Neural progenitor cell (in vitro differentiated cells): ENCODE measurements at regions not wholly inside any gene's neighbourhood (a gene's known extent, or its start where the extent isn't known, plus 50 kb on each side); places are given as distances from the start of the nearest gene placed in this dataset.
"Not testable (repeated sequence)": the region's sequence is repeated elsewhere in the genome, so short reads cannot be mapped to it uniquely, and the experiment has no call there.

Source experiments
- DNase-seq: peaks from one replicate; pipeline ENCODE4 v3.0.0-alpha.2; 2016; ENCODE audit warnings: low spot score
- H2AFZ ChIP-seq: fragments of 200-600 bp; sonication (generic); replicated peaks from 2 replicates; pipeline ENCODE4 v1.6.1; 2016; ENCODE audit warnings: antibody characterized with exemption
- H3F3A ChIP-seq: fragments of 200-600 bp; sonication (generic); 2 replicates; pipeline ENCODE4 v1.6.1; 2016; ENCODE audit warnings: antibody characterized with exemption, low read depth
- H3K27ac ChIP-seq: fragments of 200-600 bp; sonication (generic); 2 replicates; pipeline ENCODE4 v1.5.1; 2016; ENCODE audit warnings: mild to moderate bottlenecking
- H3K27me3 ChIP-seq: fragments of 200-600 bp; sonication (generic); 2 replicates; pipeline ENCODE4 v1.6.1; 2016; ENCODE audit warnings: mild to moderate bottlenecking, moderate library complexity
- H3K36me3 ChIP-seq: fragments of 200-600 bp; sonication (generic); 2 replicates; pipeline ENCODE4 v1.5.1; 2016
- H3K4me1 ChIP-seq: fragments of 200-600 bp; sonication (generic); 2 replicates; pipeline ENCODE4 v1.6.1; 2016; ENCODE audit warnings: mixed run types
- H3K4me2 ChIP-seq: fragments of 200-600 bp; sonication (generic); 2 replicates; pipeline ENCODE4 v1.6.1; 2016
- H3K4me3 ChIP-seq: fragments of 200-600 bp; sonication (generic); 2 replicates; pipeline ENCODE4 v1.5.1; 2016
- H3K79me2 ChIP-seq: fragments of 200-600 bp; sonication (generic); 2 replicates; pipeline ENCODE4 v1.6.1; 2016; ENCODE audit warnings: low read depth
- H3K9ac ChIP-seq: fragments of 200-600 bp; sonication (generic); 2 replicates; pipeline ENCODE4 v1.6.1; 2016
- H3K9me3 ChIP-seq: fragments of 200-600 bp; sonication (generic); 2 replicates; pipeline ENCODE4 v1.5.1; 2016; ENCODE audit warnings: low read depth
- H4K20me1 ChIP-seq: fragments of 200-600 bp; sonication (generic); 2 replicates; pipeline ENCODE4 v1.6.1; 2016; ENCODE audit warnings: low read depth
- H3K27ac Mint-ChIP-seq: 3 replicates; pipeline ENCODE4 v1.8.0; 2021; ENCODE audit warnings: mixed read lengths
- H3K27me3 Mint-ChIP-seq: 2 replicates; pipeline ENCODE4 v1.8.0; 2022; ENCODE audit warnings: low read depth, mild to moderate bottlenecking, inconsistent platforms, moderate library complexity, mixed read lengths; ENCODE audit not compliant: insufficient read depth
- H3K36me3 Mint-ChIP-seq: 3 replicates; pipeline ENCODE4 v1.8.0; 2021; ENCODE audit warnings: mixed read lengths
- H3K4me1 Mint-ChIP-seq: 3 replicates; pipeline ENCODE4 v1.8.0; 2021; ENCODE audit warnings: mixed read lengths
- H3K4me3 Mint-ChIP-seq: 3 replicates; pipeline ENCODE4 v1.8.0; 2021; ENCODE audit warnings: mild to moderate bottlenecking, moderate library complexity, mixed read lengths
- H3K9me3 Mint-ChIP-seq: 3 replicates; pipeline ENCODE4 v1.8.0; 2020; ENCODE audit warnings: mixed read lengths
- EZH2 ChIP-seq: fragments of 200-600 bp; sonication (generic); IDR thresholded peaks from 2 replicates; pipeline ENCODE4 v1.6.1; 2017; ENCODE audit warnings: antibody characterized with exemption, mild to moderate bottlenecking, moderate library complexity
- EZH2phosphoT487 ChIP-seq: fragments of 200-600 bp; sonication (generic); IDR thresholded peaks from 2 replicates; pipeline ENCODE4 v1.6.1; 2017; ENCODE audit warnings: antibody characterized with exemption
- TF ChIP-seq, protein P1 (sequence below): fragments of 200-600 bp; sonication (generic); IDR thresholded peaks from 2 replicates; pipeline ENCODE4 v1.5.1; 2017; ENCODE audit warnings: antibody characterized with exemption, mild to moderate bottlenecking

DNA sequence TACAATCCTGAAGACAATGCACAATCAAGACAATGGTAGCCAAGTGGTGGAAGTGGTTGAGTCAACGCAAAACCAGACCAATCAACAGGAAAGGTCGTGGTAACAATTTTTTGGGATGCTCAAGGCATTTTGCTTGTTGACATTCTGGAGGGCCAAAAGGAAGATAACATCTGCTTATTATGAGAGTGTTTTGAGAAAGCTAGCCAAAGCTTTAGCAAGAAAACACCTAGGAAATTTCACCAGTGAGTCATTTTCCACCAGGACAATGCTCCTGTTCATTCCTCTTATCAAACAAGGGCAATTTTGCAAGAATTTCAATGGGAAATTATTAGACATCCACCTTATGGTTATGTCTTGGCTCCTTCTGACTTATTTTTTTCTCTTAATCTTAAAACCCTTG, 1932.2 kb upstream of the RAG2 start:
- H3K27me3 ChIP-seq: no peaks in the 10 kb centered on the region
- H3K4me3 ChIP-seq: no peak overlapping the region

GRCh38 chr11:38524945-38525344, 1926.9 kb upstream of the RAG2 start:
- H3K9me3 ChIP-seq: no peaks in the 10 kb centered on the region
- H3K4me3 ChIP-seq: no peak overlapping the region
- H3F3A ChIP-seq: no peaks in the 10 kb centered on the region
- no peaks in the 10 kb centered on the region for H3K27me3 ChIP-seq
- Mint-ChIP-seq H3K27ac (no peak overlapping the region), H3K36me3 (no peaks in the 10 kb centered on the region), H3K4me1 (no peaks in the 10 kb centered on the region), H3K9me3 (peaks cover 13% of the 10 kb centered on the region), H3K4me3 (no peak overlapping the region), H3K27me3 (no peaks in the 10 kb centered on the region)
- no peak for DNase-seq
- no peak overlapping the region for H3K4me2 ChIP-seq
- H2AFZ ChIP-seq: no peak overlapping the region
- no peaks in the 10 kb centered on the region for H3K36me3 ChIP-seq
- H3K79me2 ChIP-seq: no peaks in the 10 kb centered on the region
- TF ChIP-seq EZH2: no peak
- TF ChIP-seq, protein P1, sequence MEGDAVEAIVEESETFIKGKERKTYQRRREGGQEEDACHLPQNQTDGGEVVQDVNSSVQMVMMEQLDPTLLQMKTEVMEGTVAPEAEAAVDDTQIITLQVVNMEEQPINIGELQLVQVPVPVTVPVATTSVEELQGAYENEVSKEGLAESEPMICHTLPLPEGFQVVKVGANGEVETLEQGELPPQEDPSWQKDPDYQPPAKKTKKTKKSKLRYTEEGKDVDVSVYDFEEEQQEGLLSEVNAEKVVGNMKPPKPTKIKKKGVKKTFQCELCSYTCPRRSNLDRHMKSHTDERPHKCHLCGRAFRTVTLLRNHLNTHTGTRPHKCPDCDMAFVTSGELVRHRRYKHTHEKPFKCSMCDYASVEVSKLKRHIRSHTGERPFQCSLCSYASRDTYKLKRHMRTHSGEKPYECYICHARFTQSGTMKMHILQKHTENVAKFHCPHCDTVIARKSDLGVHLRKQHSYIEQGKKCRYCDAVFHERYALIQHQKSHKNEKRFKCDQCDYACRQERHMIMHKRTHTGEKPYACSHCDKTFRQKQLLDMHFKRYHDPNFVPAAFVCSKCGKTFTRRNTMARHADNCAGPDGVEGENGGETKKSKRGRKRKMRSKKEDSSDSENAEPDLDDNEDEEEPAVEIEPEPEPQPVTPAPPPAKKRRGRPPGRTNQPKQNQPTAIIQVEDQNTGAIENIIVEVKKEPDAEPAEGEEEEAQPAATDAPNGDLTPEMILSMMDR: no peak
- TF ChIP-seq EZH2phosphoT487: no peak
- H3K27ac ChIP-seq: no peak overlapping the region
- no peak overlapping the region for H3K9ac ChIP-seq
- no peaks in the 10 kb centered on the region for H3K4me1 ChIP-seq
- H4K20me1 ChIP-seq: no peaks in the 10 kb centered on the region

More for the DNA sequence above, 1932.2 kb upstream of the RAG2 start:
- no peak overlapping the region for H3K9ac ChIP-seq
- no peaks in the 10 kb centered on the region for H3K4me1 Mint-ChIP-seq
- H3K36me3 ChIP-seq: no peaks in the 10 kb centered on the region
- H3K4me3 Mint-ChIP-seq: no peak overlapping the region
- no peaks in the 10 kb centered on the region for H3F3A ChIP-seq
- H4K20me1 ChIP-seq: no peaks in the 10 kb centered on the region
- no peak overlapping the region for H2AFZ ChIP-seq
- no peaks in the 10 kb centered on the region for H3K36me3 Mint-ChIP-seq
- H3K4me1 ChIP-seq: no peaks in the 10 kb centered on the region
- no peak overlapping the region for H3K4me2 ChIP-seq
- no peak overlapping the region for H3K27ac Mint-ChIP-seq
- no peaks in the 10 kb centered on the region for H3K27me3 Mint-ChIP-seq
- H3K9me3 Mint-ChIP-seq: peaks cover 2% of the 10 kb centered on the region
- no peak overlapping the region for H3K27ac ChIP-seq
- H3K9me3 ChIP-seq: no peaks in the 10 kb centered on the region
- TF ChIP-seq EZH2: no peak
- TF ChIP-seq, protein P1: no peak
- TF ChIP-seq EZH2phosphoT487: no peak
- no peak for DNase-seq
- H3K79me2 ChIP-seq: no peaks in the 10 kb centered on the region

- H4K20me1 ChIP-seq: no peaks in the 10 kb centered on the region
- no peaks in the 10 kb centered on the region for H3K4me1 ChIP-seq
- no peak for DNase-seq
- TF ChIP-seq, protein P1: no peak
- TF ChIP-seq EZH2phosphoT487 (no peak), EZH2 (no peak)
- H3K27ac ChIP-seq: no peak overlapping the region
- H3F3A ChIP-seq: no peaks in the 10 kb centered on the region
- no peak overlapping the region for H3K4me2 ChIP-seq
- H3K4me3 ChIP-seq: no peak overlapping the region
- no peak overlapping the region for H3K4me3 Mint-ChIP-seq
- no peaks in the 10 kb centered on the region for H3K27me3 ChIP-seq
- no peaks in the 10 kb centered on the region for H3K36me3 ChIP-seq
- no peak overlapping the region for H3K27ac Mint-ChIP-seq
- H3K9ac ChIP-seq: no peak overlapping the region
- H3K9me3 ChIP-seq: no peaks in the 10 kb centered on the region
- no peaks in the 10 kb centered on the region for H3K4me1 Mint-ChIP-seq
- no peak overlapping the region for H2AFZ ChIP-seq
- peaks cover 3% of the 10 kb centered on the region for H3K9me3 Mint-ChIP-seq
- peaks cover 2% of the 10 kb centered on the region for H3K27me3 Mint-ChIP-seq
- H3K79me2 ChIP-seq: no peaks in the 10 kb centered on the region
- H3K36me3 Mint-ChIP-seq: no peaks in the 10 kb centered on the region
Observed at GRCh38 chr11:38517991-38518390, 1920.0 kb upstream of the RAG2 start.

- not testable (repeated sequence) for H3K27ac ChIP-seq, H3K36me3 Mint-ChIP-seq, H3K4me1 ChIP-seq, H3K4me2 ChIP-seq, H3K4me1 Mint-ChIP-seq, H3K4me3 ChIP-seq, H3K36me3 ChIP-seq, DNase-seq, H3K9ac ChIP-seq, H2AFZ ChIP-seq, H3K27me3 Mint-ChIP-seq, H3K9me3 ChIP-seq, H4K20me1 ChIP-seq, H3K79me2 ChIP-seq, H3K27me3 ChIP-seq, H3F3A ChIP-seq, H3K9me3 Mint-ChIP-seq, H3K4me3 Mint-ChIP-seq, H3K27ac Mint-ChIP-seq
Observed at GRCh38 chr11:38512830-38513229, 1914.8 kb upstream of the RAG2 start.
